ENCODE measurements at regions not wholly inside any gene's neighbourhood (a gene's known extent, or its start where the extent isn't known, plus 50 kb on each side); places are given as distances from the start of the nearest gene placed in this dataset.

GRCh38 chr2:236511266-236511665 lies 58.4 kb upstream of the ACKR3 start:
- H3K4me3 ChIP-seq (ENCODE audit: low read depth, low read length, poor library complexity, severe bottlenecking): no peak overlapping the region
- H3K4me2 ChIP-seq (ENCODE audit: low read length): no peak overlapping the region
- CTCF ChIA-PET (ENCODE audit: unreplicated experiment): no interaction called here
- H2AFZ ChIP-seq (ENCODE audit: low read length): no peak overlapping the region
- intact Hi-C loops (cut with micrococcal nuclease; ENCODE audit: unreplicated experiment): loop anchor here (5.0 kb wide), 1 partner anchor 159 kb away; no protein-coding TSS in a partner anchor
- no peaks in the 10 kb centered on the region for H4K20me1 ChIP-seq (ENCODE audit: insufficient read depth, low read length)
- BruUV-seq (replicated peaks): no TSS peak
- DNase-seq (ENCODE audit: low spot score): no peak
- POLR2A ChIA-PET: interaction anchor here (4.8 kb wide), 1 partner anchor 59 kb away, joined by 28 read pairs; the partner anchor contains the start of gene ACKR3
- TF ChIP-seq CTCF (conservative IDR thresholded peaks at IDR 0.05; ENCODE audit: low read length): no peak
- no peak for TF ChIP-seq EZH2phosphoT487 (IDR thresholded peaks at IDR 0.05; ENCODE audit: borderline replicate concordance, low read depth, low read length)
- H3K27ac ChIP-seq (ENCODE audit: low read depth, low read length, poor library complexity, severe bottlenecking): no peak overlapping the region
- no peaks in the 10 kb centered on the region for H3K36me3 ChIP-seq (ENCODE audit: insufficient read depth, low read length)
- H3K9me3 ChIP-seq (ENCODE audit: low read length): no peaks in the 10 kb centered on the region
- no peaks in the 10 kb centered on the region for H3K79me2 ChIP-seq (ENCODE audit: insufficient read depth, low read depth, low read length)
- H3K4me1 ChIP-seq (ENCODE audit: insufficient read depth, low read length, poor library complexity, severe bottlenecking): peaks cover 4% of the 10 kb centered on the region
- no peaks in the 10 kb centered on the region for H3K9me2 ChIP-seq (ENCODE audit: insufficient read depth, low read length)

GRCh38 chr2:236512267-236512666 lies 57.4 kb upstream of the ACKR3 start:
- Histone ChIP-seq H4K20me1 (ENCODE audit: insufficient read depth, low read length) (no peaks in the 10 kb centered on the region), H3K79me2 (ENCODE audit: insufficient read depth, low read depth, low read length) (no peaks in the 10 kb centered on the region), H3K9me3 (ENCODE audit: low read length) (no peaks in the 10 kb centered on the region), H3K4me3 (ENCODE audit: low read depth, low read length, poor library complexity, severe bottlenecking) (no peak overlapping the region), H3K4me2 (ENCODE audit: low read length) (no peak overlapping the region), H3K4me1 (ENCODE audit: insufficient read depth, low read length, poor library complexity, severe bottlenecking) (peaks cover 5% of the 10 kb centered on the region), H3K27ac (ENCODE audit: low read depth, low read length, poor library complexity, severe bottlenecking) (no peak overlapping the region), H2AFZ (ENCODE audit: low read length) (no peak overlapping the region), H3K9me2 (ENCODE audit: insufficient read depth, low read length) (no peaks in the 10 kb centered on the region), H3K36me3 (ENCODE audit: insufficient read depth, low read length) (no peaks in the 10 kb centered on the region)
- CTCF ChIA-PET (ENCODE audit: unreplicated experiment): interaction anchor here (0.5 to 4.0 kb wide), 3 partner anchors 34 to 58 kb away, joined by 3 to 45 read pairs (median 4); partner anchors contain the start of gene ACKR3
- DNase-seq (ENCODE audit: low spot score): no peak
- POLR2A ChIA-PET: interaction anchor here (1.2 to 4.8 kb wide), 2 partner anchors 16 to 58 kb away, joined by 5 to 28 read pairs; partner anchors contain the start of gene ACKR3
- intact Hi-C loops (cut with micrococcal nuclease; ENCODE audit: unreplicated experiment): loop anchor here (5.0 kb wide), 1 partner anchor 160 kb away; no protein-coding TSS in a partner anchor
- TF ChIP-seq CTCF (conservative IDR thresholded peaks at IDR 0.05; ENCODE audit: low read length): no peak
- no peak for TF ChIP-seq EZH2phosphoT487 (IDR thresholded peaks at IDR 0.05; ENCODE audit: borderline replicate concordance, low read depth, low read length)
- no TSS peak for BruUV-seq (replicated peaks)

GRCh38 chr2:236512902-236513435 lies 56.7 kb upstream of the ACKR3 start:
- intact Hi-C loops (cut with micrococcal nuclease; ENCODE audit: unreplicated experiment): loop anchor here (1.0 to 5.0 kb wide), 3 partner anchors 56 to 547 kb away; partner anchors contain the start of gene ACKR3
- peak; percentile 86 for DNase-seq (ENCODE audit: low spot score)
- no peaks in the 10 kb centered on the region for H3K36me3 ChIP-seq (ENCODE audit: insufficient read depth, low read length)
- CTCF ChIA-PET (ENCODE audit: unreplicated experiment): interaction anchor here (0.5 to 4.0 kb wide), 3 partner anchors 33 to 57 kb away, joined by 3 to 45 read pairs (median 4); partner anchors contain the start of gene ACKR3
- no peaks in the 10 kb centered on the region for H3K79me2 ChIP-seq (ENCODE audit: insufficient read depth, low read depth, low read length)
- 0 out of 2 replicates have a peak overlapping the region, but pooled peaks have one; percentile 15 for H3K4me2 ChIP-seq (ENCODE audit: low read length)
- no peaks in the 10 kb centered on the region for H3K9me2 ChIP-seq (ENCODE audit: insufficient read depth, low read length)
- TF ChIP-seq CTCF (conservative IDR thresholded peaks at IDR 0.05; ENCODE audit: low read length) (peak; percentile 95), EZH2phosphoT487 (IDR thresholded peaks at IDR 0.05; ENCODE audit: borderline replicate concordance, low read depth, low read length) (no peak)
- no peak overlapping the region for H3K27ac ChIP-seq (ENCODE audit: low read depth, low read length, poor library complexity, severe bottlenecking)
- no peak overlapping the region for H3K4me3 ChIP-seq (ENCODE audit: low read depth, low read length, poor library complexity, severe bottlenecking)
- H4K20me1 ChIP-seq (ENCODE audit: insufficient read depth, low read length): no peaks in the 10 kb centered on the region
- POLR2A ChIA-PET: interaction anchor here (1.2 to 4.8 kb wide), 3 partner anchors 15 to 57 kb away, joined by 3 to 28 read pairs (median 5); partner anchors contain the start of gene ACKR3
- BruUV-seq (replicated peaks): no TSS peak
- H2AFZ ChIP-seq (ENCODE audit: low read length): peak overlapping the region; percentile 65
- no peaks in the 10 kb centered on the region for H3K9me3 ChIP-seq (ENCODE audit: low read length)
- H3K4me1 ChIP-seq (ENCODE audit: insufficient read depth, low read length, poor library complexity, severe bottlenecking): peaks cover 12% of the 10 kb centered on the region

Data from OCI-LY7 (cell line).